Natural killer cell (primary cell): ENCODE measurements at regions not wholly inside any gene's neighbourhood (a gene's known extent, or its start where the extent isn't known, plus 50 kb on each side); places are given as distances from the start of the nearest gene placed in this dataset.

ENCODE experiments used
- ATAC-seq, 3 donors: fragments of 150-1000 bp in 2 of 3; fragments of 200-7000 bp in 1 of 3; cut with Tn5 transposase; 1 replicate in 1 of 3; 2 replicates in 2 of 3; pipeline ENCODE4 v1.10.0; 2021; ENCODE audit warnings: mild to moderate bottlenecking in 2 of 3, moderate library complexity in 2 of 3
- DNase-seq, 2 donors: peaks; one replicate each; pipeline versions ENCODE4 v3.0.0 to v3.0.0-alpha.2; 2013 to 2021; ENCODE audit warnings: mixed read lengths in 1 of 2
- H3K27ac ChIP-seq: one replicate; pipeline ENCODE4 v1.5.1; 2013; ENCODE audit warnings: mild to moderate bottlenecking, low read length
- H3K27me3 ChIP-seq: one replicate; pipeline ENCODE4 v1.6.1; 2013; ENCODE audit warnings: low read length; ENCODE audit not compliant: control insufficient read depth, insufficient read depth
- H3K36me3 ChIP-seq: one replicate; pipeline ENCODE4 v1.6.1; 2013; ENCODE audit warnings: low read length; ENCODE audit not compliant: control insufficient read depth, insufficient read depth
- H3K4me1 ChIP-seq: one replicate; pipeline ENCODE4 v1.6.1; 2013; ENCODE audit warnings: low read length; ENCODE audit not compliant: control insufficient read depth, insufficient read depth
- H3K4me3 ChIP-seq: one replicate; pipeline ENCODE4 v1.5.1; 2013; ENCODE audit warnings: low read length
- H3K9me3 ChIP-seq: one replicate; pipeline ENCODE4 v1.6.1; 2013; ENCODE audit warnings: low read length; ENCODE audit not compliant: control insufficient read depth, insufficient read depth
- H3K27ac Mint-ChIP-seq, 2 donors: one replicate each; pipeline ENCODE4 v1.8.0; 2022; ENCODE audit warnings: mild to moderate bottlenecking in 2 of 2, mixed read lengths in 2 of 2, moderate library complexity in 1 of 2
- H3K27me3 Mint-ChIP-seq, 2 donors: one replicate each; pipeline ENCODE4 v1.8.0; 2022; ENCODE audit warnings: low read depth in 2 of 2, mixed read lengths in 2 of 2
- H3K36me3 Mint-ChIP-seq: one replicate; pipeline ENCODE4 v1.8.0; 2022; ENCODE audit warnings: mixed read lengths
- H3K4me1 Mint-ChIP-seq, 2 donors: one replicate each; pipeline ENCODE4 v1.8.0; 2022; ENCODE audit warnings: mixed read lengths in 2 of 2
- H3K4me3 Mint-ChIP-seq: one replicate; pipeline ENCODE4 v1.8.0; 2022; ENCODE audit warnings: mild to moderate bottlenecking, moderate library complexity, mixed read lengths
- H3K9me3 Mint-ChIP-seq, 2 donors: one replicate each; pipeline ENCODE4 v1.8.0; 2022; ENCODE audit warnings: mixed read lengths in 2 of 2
- CTCF ChIP-seq: fragments of 200-600 bp; IDR thresholded peaks from one replicate; pipeline ENCODE4 v1.8.0; 2022; ENCODE audit warnings: antibody characterized with exemption
- WGBS: methylation state at CpG from one replicate; pipeline ENCODE4 v1.1.7; 2013; ENCODE audit warnings: missing lambda C conversion rate; ENCODE audit not compliant: insufficient coverage; 5-methylcytosine and 5-hydroxymethylcytosine counted together
- intact Hi-C: fragments of 100-400 bp; cut with micrococcal nuclease; formaldehyde crosslinking; loops from one replicate; pipeline ENCODE4 v1.14.2; 2022

GRCh38 chr15:91384189-91384730, 284.2 kb downstream of the SV2B start:
- Histone ChIP-seq H3K36me3 (no peaks in the 10 kb centered on the region), H3K27ac (no peak overlapping the region), H3K9me3 (no peaks in the 10 kb centered on the region), H3K27me3 (no peaks in the 10 kb centered on the region), H3K4me3 (no peak overlapping the region), H3K4me1 (no peaks in the 10 kb centered on the region)
- Mint-ChIP-seq H3K9me3 (peaks cover 0 to 10% of the 10 kb centered on the region in 2 donors), H3K27me3 (peaks cover 37 to 52% of the 10 kb centered on the region in 2 donors), H3K36me3 (no peaks in the 10 kb centered on the region), H3K4me3 (no peak overlapping the region), H3K4me1 (no peaks in the 10 kb centered on the region), H3K27ac (no peak overlapping the region)
- intact Hi-C loops, result no loop called here
- no peak for TF ChIP-seq CTCF
- 76% methylated on average over 6 of the region's 6 CpGs for WGBS
- DNase-seq (no peak), ATAC-seq (no peak)

- ATAC-seq, result no peak
- DNase-seq, result no peak
- no peaks in the 10 kb centered on the region for H3K36me3 Mint-ChIP-seq
- whole genome bisulfite sequencing, result 86% methylated on average over 1 of the region's 1 CpG
- Histone ChIP-seq H3K27ac (no peak overlapping the region), H3K27me3 (no peaks in the 10 kb centered on the region), H3K9me3 (no peaks in the 10 kb centered on the region), H3K4me1 (no peaks in the 10 kb centered on the region), H3K36me3 (no peaks in the 10 kb centered on the region), H3K4me3 (no peak overlapping the region)
- intact Hi-C loops, result no loop called here
- H3K4me3 Mint-ChIP-seq, result no peak overlapping the region
- no peak overlapping the region for H3K27ac Mint-ChIP-seq
- peaks cover 0 to 9% of the 10 kb centered on the region in 2 donors for H3K9me3 Mint-ChIP-seq
- peaks cover 38 to 56% of the 10 kb centered on the region in 2 donors for H3K27me3 Mint-ChIP-seq
- no peaks in the 10 kb centered on the region for H3K4me1 Mint-ChIP-seq
- no peak for TF ChIP-seq CTCF
Observed at GRCh38 chr15:91385311-91385710, 285.3 kb downstream of the SV2B start.

GRCh38 chr15:91393186-91393585, 293.1 kb downstream of the SV2B start:
- peaks cover 5% of the 10 kb centered on the region for H3K27me3 ChIP-seq
- TF ChIP-seq CTCF, result no peak
- intact Hi-C loops, result no loop called here
- DNase-seq, result no peak
- peaks cover 30 to 66% of the 10 kb centered on the region in 2 donors for H3K27me3 Mint-ChIP-seq
- H3K36me3 ChIP-seq, result no peaks in the 10 kb centered on the region
- H3K36me3 Mint-ChIP-seq, result no peaks in the 10 kb centered on the region
- no peak overlapping the region for H3K4me3 Mint-ChIP-seq
- H3K4me1 ChIP-seq, result no peaks in the 10 kb centered on the region
- 10% methylated on average over 4 of the region's 6 CpGs for WGBS
- ATAC-seq, result no peak
- H3K27ac ChIP-seq, result no peak overlapping the region
- no peaks in the 10 kb centered on the region for H3K4me1 Mint-ChIP-seq
- no peak overlapping the region for H3K4me3 ChIP-seq
- no peaks in the 10 kb centered on the region for H3K9me3 Mint-ChIP-seq
- H3K27ac Mint-ChIP-seq, result no peak overlapping the region
- no peaks in the 10 kb centered on the region for H3K9me3 ChIP-seq

- ATAC-seq, result no peak
- no peaks in the 10 kb centered on the region for H3K36me3 ChIP-seq
- no peak for DNase-seq
- Mint-ChIP-seq H3K27me3 (peaks cover 6 to 30% of the 10 kb centered on the region in 2 donors), H3K27ac (no peak overlapping the region), H3K4me3 (no peak overlapping the region), H3K36me3 (no peaks in the 10 kb centered on the region), H3K4me1 (no peaks in the 10 kb centered on the region), H3K9me3 (no peaks in the 10 kb centered on the region)
- no peak overlapping the region for H3K27ac ChIP-seq
- intact Hi-C loops, result no loop called here
- no peaks in the 10 kb centered on the region for H3K4me1 ChIP-seq
- 100% methylated on average over 1 of the region's 1 CpG for WGBS
- no peak for TF ChIP-seq CTCF
- no peak overlapping the region for H3K4me3 ChIP-seq
- no peaks in the 10 kb centered on the region for H3K27me3 ChIP-seq
- H3K9me3 ChIP-seq, result peaks cover 3% of the 10 kb centered on the region
Observed at GRCh38 chr15:91400481-91400880, 300.4 kb downstream of the SV2B start.
